Panc1 (cell line): ENCODE measurements at regions not wholly inside any gene's neighbourhood (a gene's known extent, or its start where the extent isn't known, plus 50 kb on each side); places are given as distances from the start of the nearest gene placed in this dataset.

Experiments
- POLR2AphosphoS5 ChIP-seq: IDR thresholded peaks from 2 replicates; pipeline ENCODE4 v1.6.1; 2012; ENCODE audit warnings: mild to moderate bottlenecking, low read depth, low read length, moderate library complexity
- SIN3A ChIP-seq: IDR thresholded peaks from 2 replicates; pipeline ENCODE4 v1.6.1; 2012; ENCODE audit warnings: low read depth, mild to moderate bottlenecking, low read length, moderate library complexity, borderline replicate concordance; ENCODE audit not compliant: insufficient read depth
- TCF7L2 ChIP-seq: IDR thresholded peaks from 2 replicates; pipeline ENCODE4 v1.6.1; 2011; ENCODE audit warnings: mild to moderate bottlenecking, low read depth, low read length, inconsistent platforms
- TF ChIP-seq, protein P1 (sequence below): fragments of 450-650 bp; IDR thresholded peaks from 2 replicates; pipeline ENCODE4 v1.5.1; 2017; ENCODE audit warnings: mild to moderate bottlenecking
- TF ChIP-seq, protein P2 (sequence below), 2 experiments: IDR thresholded peaks; 2 replicates each; pipeline ENCODE4 v1.6.1; 2011 to 2012; ENCODE audit warnings: low read depth in 2 of 2, control low read depth in 1 of 2, low read length in 1 of 2, mild to moderate bottlenecking in 1 of 2, moderate library complexity in 1 of 2; ENCODE audit not compliant: insufficient read depth in 1 of 2

DNA sequence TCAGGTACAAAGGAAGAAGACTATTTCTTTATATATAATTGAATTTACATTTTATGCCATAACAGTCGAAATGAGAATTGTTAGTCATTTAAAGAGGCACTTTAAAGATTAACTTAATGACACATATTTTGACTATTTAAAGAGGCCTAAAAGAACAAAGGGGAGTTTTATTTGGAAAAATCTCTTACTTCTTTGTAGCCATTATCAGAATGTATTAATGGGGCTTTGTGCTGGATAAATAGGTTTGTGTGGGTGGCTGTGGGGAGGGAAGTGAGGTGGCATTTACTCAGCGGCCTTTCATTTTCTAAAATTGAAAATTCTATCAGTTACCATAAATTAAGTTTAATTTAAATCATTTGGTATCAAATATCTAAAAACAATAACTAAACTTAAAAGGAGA, 462.2 kb upstream of the CXADR start:
- TF ChIP-seq SIN3A (no peak), POLR2AphosphoS5 (no peak), TCF7L2 (no peak)
- TF ChIP-seq, protein P1, sequence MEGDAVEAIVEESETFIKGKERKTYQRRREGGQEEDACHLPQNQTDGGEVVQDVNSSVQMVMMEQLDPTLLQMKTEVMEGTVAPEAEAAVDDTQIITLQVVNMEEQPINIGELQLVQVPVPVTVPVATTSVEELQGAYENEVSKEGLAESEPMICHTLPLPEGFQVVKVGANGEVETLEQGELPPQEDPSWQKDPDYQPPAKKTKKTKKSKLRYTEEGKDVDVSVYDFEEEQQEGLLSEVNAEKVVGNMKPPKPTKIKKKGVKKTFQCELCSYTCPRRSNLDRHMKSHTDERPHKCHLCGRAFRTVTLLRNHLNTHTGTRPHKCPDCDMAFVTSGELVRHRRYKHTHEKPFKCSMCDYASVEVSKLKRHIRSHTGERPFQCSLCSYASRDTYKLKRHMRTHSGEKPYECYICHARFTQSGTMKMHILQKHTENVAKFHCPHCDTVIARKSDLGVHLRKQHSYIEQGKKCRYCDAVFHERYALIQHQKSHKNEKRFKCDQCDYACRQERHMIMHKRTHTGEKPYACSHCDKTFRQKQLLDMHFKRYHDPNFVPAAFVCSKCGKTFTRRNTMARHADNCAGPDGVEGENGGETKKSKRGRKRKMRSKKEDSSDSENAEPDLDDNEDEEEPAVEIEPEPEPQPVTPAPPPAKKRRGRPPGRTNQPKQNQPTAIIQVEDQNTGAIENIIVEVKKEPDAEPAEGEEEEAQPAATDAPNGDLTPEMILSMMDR, result no peak
- TF ChIP-seq, protein P2, sequence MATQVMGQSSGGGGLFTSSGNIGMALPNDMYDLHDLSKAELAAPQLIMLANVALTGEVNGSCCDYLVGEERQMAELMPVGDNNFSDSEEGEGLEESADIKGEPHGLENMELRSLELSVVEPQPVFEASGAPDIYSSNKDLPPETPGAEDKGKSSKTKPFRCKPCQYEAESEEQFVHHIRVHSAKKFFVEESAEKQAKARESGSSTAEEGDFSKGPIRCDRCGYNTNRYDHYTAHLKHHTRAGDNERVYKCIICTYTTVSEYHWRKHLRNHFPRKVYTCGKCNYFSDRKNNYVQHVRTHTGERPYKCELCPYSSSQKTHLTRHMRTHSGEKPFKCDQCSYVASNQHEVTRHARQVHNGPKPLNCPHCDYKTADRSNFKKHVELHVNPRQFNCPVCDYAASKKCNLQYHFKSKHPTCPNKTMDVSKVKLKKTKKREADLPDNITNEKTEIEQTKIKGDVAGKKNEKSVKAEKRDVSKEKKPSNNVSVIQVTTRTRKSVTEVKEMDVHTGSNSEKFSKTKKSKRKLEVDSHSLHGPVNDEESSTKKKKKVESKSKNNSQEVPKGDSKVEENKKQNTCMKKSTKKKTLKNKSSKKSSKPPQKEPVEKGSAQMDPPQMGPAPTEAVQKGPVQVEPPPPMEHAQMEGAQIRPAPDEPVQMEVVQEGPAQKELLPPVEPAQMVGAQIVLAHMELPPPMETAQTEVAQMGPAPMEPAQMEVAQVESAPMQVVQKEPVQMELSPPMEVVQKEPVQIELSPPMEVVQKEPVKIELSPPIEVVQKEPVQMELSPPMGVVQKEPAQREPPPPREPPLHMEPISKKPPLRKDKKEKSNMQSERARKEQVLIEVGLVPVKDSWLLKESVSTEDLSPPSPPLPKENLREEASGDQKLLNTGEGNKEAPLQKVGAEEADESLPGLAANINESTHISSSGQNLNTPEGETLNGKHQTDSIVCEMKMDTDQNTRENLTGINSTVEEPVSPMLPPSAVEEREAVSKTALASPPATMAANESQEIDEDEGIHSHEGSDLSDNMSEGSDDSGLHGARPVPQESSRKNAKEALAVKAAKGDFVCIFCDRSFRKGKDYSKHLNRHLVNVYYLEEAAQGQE (IDR thresholded peaks at IDR 0.05; ENCODE audit: insufficient read depth in 1 of 2, low read depth in 2 of 2, low read length in 1 of 2), result no peak
